ENCODE measurements at regions not wholly inside any gene's neighbourhood (a gene's known extent, or its start where the extent isn't known, plus 50 kb on each side); places are given as distances from the start of the nearest gene placed in this dataset.

DNA sequence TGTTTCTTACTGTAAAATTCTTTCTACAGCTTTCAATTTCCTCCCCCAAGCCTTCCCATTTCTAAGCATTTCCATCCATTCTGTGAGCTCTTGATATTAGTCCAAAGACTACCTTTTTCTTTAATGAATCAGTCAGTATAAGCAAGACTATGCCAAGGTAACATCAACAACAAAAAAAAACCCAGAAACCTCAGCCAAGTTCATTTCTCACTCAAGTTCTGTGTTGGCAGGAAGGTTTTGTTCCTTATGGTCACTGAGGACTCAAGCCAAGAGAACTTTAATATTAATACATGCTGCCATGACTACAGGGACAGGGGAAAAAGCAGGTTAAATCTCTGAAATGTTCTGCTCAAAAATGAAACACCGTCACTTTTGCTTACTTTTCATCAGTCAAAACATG is 621.2 kb upstream of the NRP1 start:
- H3K4me1 ChIP-seq (ENCODE audit: control insufficient read depth, insufficient read depth, low read length): no peaks in the 10 kb centered on the region
- intact Hi-C loops (cut with DNase I): no loop called here
- DNase-seq (no peak), ATAC-seq (no peak)
- H3K4me3 ChIP-seq (ENCODE audit: low read length): no peak overlapping the region
- H3K27ac ChIP-seq (ENCODE audit: low read length): no peak overlapping the region
- WGBS: 80% methylated on average over 1 of the region's 1 CpG
- no peaks in the 10 kb centered on the region for H3K9me3 ChIP-seq (ENCODE audit: control insufficient read depth, low read length)
- H3K27me3 ChIP-seq (ENCODE audit: control insufficient read depth, insufficient read depth): no peaks in the 10 kb centered on the region

DNA sequence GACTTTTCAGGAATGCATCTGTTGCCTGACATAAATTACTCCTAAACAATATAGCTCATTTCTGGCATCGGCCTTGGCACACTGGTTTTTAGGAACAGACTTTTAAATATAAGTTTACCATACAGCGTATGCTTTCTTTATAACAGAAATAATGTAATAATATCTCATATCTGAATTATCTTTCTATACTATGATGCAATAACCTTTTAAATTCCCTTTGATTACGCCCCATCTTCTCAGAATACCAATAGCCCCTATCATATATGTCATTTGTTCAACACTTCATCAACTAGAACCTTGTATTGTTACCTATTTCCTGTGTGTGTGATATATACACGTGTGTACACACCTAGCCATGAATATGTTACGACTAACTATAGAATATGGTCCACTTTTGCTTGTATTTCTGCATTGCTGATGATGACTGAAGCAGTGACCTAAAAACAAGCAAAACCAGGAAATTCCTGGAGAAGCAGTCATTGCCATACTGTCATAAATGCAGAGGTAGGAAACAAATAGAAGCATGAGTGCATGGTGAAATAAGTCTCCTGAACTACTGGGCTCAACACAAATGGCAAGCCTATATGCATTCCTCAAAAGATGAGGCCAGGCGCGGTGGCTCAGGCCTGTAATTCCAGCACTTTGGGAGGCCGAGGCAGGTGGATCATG is 618.4 kb upstream of the NRP1 start:
- Histone ChIP-seq H3K27me3 (ENCODE audit: control insufficient read depth, insufficient read depth) (no peaks in the 10 kb centered on the region), H3K4me1 (ENCODE audit: control insufficient read depth, insufficient read depth, low read length) (no peaks in the 10 kb centered on the region), H3K27ac (ENCODE audit: low read length) (no peak overlapping the region), H3K9me3 (ENCODE audit: control insufficient read depth, low read length) (no peaks in the 10 kb centered on the region), H3K4me3 (ENCODE audit: low read length) (no peak overlapping the region)
- intact Hi-C loops (cut with DNase I): no loop called here
- no peak for ATAC-seq
- DNase-seq: no peak
- 94% methylated on average over 8 of the region's 8 CpGs for WGBS

DNA sequence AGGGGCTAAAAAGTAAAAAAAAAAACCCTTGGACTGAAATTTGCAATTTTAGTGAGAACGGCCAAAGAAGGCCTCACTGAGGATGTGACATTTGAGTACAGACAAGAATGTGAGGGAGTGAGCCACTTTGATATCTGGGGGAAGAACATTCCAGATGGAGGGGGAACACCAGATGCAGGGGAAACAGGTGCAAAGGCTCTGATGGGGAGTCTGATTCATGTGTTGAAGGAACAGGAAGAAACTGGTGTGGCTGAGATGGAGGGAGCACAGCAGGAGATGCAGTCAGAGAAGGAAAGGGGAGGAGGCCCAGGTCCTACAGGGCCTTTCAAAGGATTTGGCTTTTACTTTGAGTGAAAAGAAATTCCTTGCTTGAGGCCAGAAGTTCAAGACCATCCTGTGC is 615.7 kb upstream of the NRP1 start:
- H3K27ac ChIP-seq (ENCODE audit: low read length): no peak overlapping the region
- H3K4me3 ChIP-seq (ENCODE audit: low read length): no peak overlapping the region
- DNase-seq (no peak), ATAC-seq (no peak)
- no peaks in the 10 kb centered on the region for H3K4me1 ChIP-seq (ENCODE audit: control insufficient read depth, insufficient read depth, low read length)
- intact Hi-C loops (cut with DNase I): no loop called here
- WGBS: 73% methylated on average over 1 of the region's 1 CpG
- no peaks in the 10 kb centered on the region for H3K27me3 ChIP-seq (ENCODE audit: control insufficient read depth, insufficient read depth)
- no peaks in the 10 kb centered on the region for H3K9me3 ChIP-seq (ENCODE audit: control insufficient read depth, low read length)

DNA sequence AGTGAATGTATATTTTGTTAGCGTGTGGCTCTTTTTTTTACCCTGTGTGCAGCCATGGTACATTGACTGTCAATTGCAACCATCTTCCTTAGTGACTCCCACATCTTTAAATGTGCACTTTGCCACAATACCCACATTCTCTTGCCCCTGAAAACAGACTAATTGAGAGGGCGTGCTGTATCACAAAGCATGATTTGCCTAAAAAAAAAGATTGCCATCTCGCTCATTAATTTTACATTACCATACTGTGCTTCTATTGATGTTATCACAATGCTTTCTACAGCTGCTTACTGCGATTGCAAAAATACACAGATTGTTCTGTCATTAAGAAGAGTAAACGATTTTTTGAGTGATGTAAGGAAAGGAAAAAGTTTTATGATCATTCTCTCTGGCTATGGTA is 613.1 kb upstream of the NRP1 start:
- 85% methylated on average over 5 of the region's 5 CpGs for WGBS
- H3K4me3 ChIP-seq (ENCODE audit: low read length): no peak overlapping the region
- intact Hi-C loops (cut with DNase I): no loop called here

DNA sequence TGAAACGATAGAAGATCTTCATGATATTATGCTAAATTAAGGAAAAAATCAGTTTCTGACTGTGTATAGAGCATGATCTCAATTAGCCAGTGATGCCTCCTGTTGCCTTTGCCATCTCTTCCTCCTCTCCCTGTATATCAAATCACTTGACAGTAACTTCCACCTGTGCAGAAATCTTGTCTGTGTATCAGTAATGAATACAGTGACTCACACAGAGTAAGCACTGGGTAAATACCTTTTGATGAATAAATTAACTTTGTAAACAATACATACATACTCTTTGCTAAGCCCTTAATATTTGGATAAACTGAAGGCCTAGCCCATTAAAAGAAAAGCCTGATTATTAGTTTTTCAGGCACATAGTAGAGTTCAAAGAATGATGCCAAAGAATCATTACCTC is 610.6 kb upstream of the NRP1 start:
- 75% methylated on average over 1 of the region's 1 CpG for WGBS

More for the DNA sequence above, 613.1 kb upstream of the NRP1 start:
- Histone ChIP-seq H3K4me1 (ENCODE audit: control insufficient read depth, insufficient read depth, low read length) (peaks cover 1% of the 10 kb centered on the region), H3K27ac (ENCODE audit: low read length) (no peak overlapping the region), H3K27me3 (ENCODE audit: control insufficient read depth, insufficient read depth) (no peaks in the 10 kb centered on the region), H3K9me3 (ENCODE audit: control insufficient read depth, low read length) (no peaks in the 10 kb centered on the region)
- DNase-seq (no peak), ATAC-seq (no peak)

DNA sequence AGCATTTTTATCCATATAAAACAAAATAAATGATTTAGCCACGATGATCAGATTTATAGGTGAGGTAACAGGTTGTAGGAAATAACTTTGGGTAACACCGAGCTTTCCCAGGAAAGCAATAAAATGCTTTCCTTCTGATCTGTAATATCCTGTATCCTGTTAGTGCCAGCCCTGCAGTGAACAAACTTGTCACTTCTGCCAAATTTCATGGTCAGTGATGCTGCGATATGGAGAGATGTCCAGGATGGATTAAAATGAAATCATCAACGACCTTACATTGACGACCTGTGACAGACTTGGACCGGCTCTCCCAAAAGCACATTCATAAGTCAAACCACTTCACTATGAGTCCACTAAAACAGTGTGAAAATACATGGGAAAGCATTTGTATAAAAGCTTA is 608.0 kb upstream of the NRP1 start:
- DNase-seq (no peak), ATAC-seq (no peak)
- Histone ChIP-seq H3K4me1 (ENCODE audit: control insufficient read depth, insufficient read depth, low read length) (peaks cover 1% of the 10 kb centered on the region), H3K27ac (ENCODE audit: low read length) (no peak overlapping the region), H3K4me3 (ENCODE audit: low read length) (no peak overlapping the region), H3K9me3 (ENCODE audit: control insufficient read depth, low read length) (no peaks in the 10 kb centered on the region), H3K27me3 (ENCODE audit: control insufficient read depth, insufficient read depth) (no peaks in the 10 kb centered on the region)
- WGBS: 75% methylated on average over 6 of the region's 6 CpGs
- intact Hi-C loops (cut with DNase I): no loop called here

More for the DNA sequence above, 610.6 kb upstream of the NRP1 start:
- Histone ChIP-seq H3K9me3 (ENCODE audit: control insufficient read depth, low read length) (no peaks in the 10 kb centered on the region), H3K4me3 (ENCODE audit: low read length) (no peak overlapping the region), H3K27me3 (ENCODE audit: control insufficient read depth, insufficient read depth) (no peaks in the 10 kb centered on the region), H3K27ac (ENCODE audit: low read length) (no peak overlapping the region), H3K4me1 (ENCODE audit: control insufficient read depth, insufficient read depth, low read length) (peaks cover 1% of the 10 kb centered on the region)
- intact Hi-C loops (cut with DNase I): no loop called here
- ATAC-seq (no peak), DNase-seq (no peak)

DNA sequence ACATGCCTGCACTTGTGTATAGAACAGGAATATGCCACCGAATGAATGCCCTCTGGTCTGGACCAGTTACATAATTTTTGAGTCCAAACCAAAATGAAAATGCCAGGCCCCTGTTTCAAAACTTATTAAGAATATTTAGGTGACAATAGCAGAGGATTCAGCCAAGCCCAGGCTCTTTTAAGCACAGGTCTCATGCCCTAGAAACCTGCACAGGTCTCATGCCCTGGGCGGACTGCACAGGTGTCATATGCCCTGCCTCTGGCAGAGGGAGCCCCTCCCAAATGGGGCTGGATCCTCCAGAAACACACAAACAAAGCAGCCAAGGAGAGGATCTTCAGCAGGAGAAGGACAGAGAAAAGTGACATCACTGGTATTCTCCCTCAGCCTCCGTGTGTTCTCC is 605.4 kb upstream of the NRP1 start:
- ATAC-seq (no peak), DNase-seq (no peak)
- peaks cover 1% of the 10 kb centered on the region for H3K4me1 ChIP-seq (ENCODE audit: control insufficient read depth, insufficient read depth, low read length)
- intact Hi-C loops (cut with DNase I): no loop called here
- no peaks in the 10 kb centered on the region for H3K27me3 ChIP-seq (ENCODE audit: control insufficient read depth, insufficient read depth)
- WGBS: 92% methylated on average over 3 of the region's 3 CpGs
- no peak overlapping the region for H3K4me3 ChIP-seq (ENCODE audit: low read length)
- no peaks in the 10 kb centered on the region for H3K9me3 ChIP-seq (ENCODE audit: control insufficient read depth, low read length)
- no peak overlapping the region for H3K27ac ChIP-seq (ENCODE audit: low read length)

DNA sequence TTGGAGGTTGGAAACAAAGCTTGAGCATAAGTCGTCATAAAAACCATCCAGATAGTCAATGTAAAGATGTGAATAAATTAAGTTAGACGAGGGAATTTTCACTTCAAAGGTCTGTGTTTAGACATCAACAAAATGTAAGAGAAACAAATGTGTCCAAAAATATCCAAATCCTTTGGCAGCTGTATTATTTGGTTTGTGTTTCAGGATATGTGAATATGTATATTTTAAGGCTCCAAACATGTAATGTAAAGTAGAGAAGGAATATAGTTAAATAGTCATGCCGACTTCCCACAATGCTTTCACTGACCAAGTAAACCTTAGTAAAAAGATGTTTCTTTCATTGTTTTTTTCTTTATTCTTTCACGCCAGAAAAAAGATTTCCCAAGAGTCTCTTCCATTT is 604.9 kb upstream of the NRP1 start:
- no peak for ATAC-seq
- intact Hi-C loops (cut with DNase I): no loop called here
- Histone ChIP-seq H3K9me3 (ENCODE audit: control insufficient read depth, low read length) (no peaks in the 10 kb centered on the region), H3K27me3 (ENCODE audit: control insufficient read depth, insufficient read depth) (no peaks in the 10 kb centered on the region), H3K4me3 (ENCODE audit: low read length) (no peak overlapping the region), H3K27ac (ENCODE audit: low read length) (no peak overlapping the region), H3K4me1 (ENCODE audit: control insufficient read depth, insufficient read depth, low read length) (peaks cover under 1% of the 10 kb centered on the region)
- no peak for DNase-seq
- 95% methylated on average over 4 of the region's 4 CpGs for WGBS

DNA sequence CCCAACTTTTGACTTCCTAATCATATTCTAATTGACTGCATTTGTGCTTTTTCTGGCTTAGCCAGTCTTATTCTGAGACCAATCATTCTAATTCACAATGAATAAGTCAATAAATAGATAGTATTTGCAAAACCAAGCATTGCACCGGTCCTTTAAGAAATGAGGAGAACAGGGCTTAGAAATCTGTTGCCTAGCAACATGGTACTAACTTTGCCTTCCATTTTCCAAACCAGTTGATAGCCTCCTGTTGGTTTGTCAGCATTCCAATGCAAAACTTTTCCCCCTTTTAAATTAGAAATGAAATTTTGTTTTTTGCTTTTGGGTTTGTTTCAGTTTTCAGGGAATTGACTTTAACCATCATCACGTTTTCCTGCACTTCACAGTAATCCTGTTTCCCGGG is 603.5 kb upstream of the NRP1 start:
- ATAC-seq (no peak), DNase-seq (no peak)
- no peak overlapping the region for H3K4me3 ChIP-seq (ENCODE audit: low read length)
- no peaks in the 10 kb centered on the region for H3K27me3 ChIP-seq (ENCODE audit: control insufficient read depth, insufficient read depth)
- no peaks in the 10 kb centered on the region for H3K4me1 ChIP-seq (ENCODE audit: control insufficient read depth, insufficient read depth, low read length)
- WGBS: 71% methylated on average over 3 of the region's 3 CpGs
- H3K27ac ChIP-seq (ENCODE audit: low read length): no peak overlapping the region
- no peaks in the 10 kb centered on the region for H3K9me3 ChIP-seq (ENCODE audit: control insufficient read depth, low read length)
- intact Hi-C loops (cut with DNase I): no loop called here

DNA sequence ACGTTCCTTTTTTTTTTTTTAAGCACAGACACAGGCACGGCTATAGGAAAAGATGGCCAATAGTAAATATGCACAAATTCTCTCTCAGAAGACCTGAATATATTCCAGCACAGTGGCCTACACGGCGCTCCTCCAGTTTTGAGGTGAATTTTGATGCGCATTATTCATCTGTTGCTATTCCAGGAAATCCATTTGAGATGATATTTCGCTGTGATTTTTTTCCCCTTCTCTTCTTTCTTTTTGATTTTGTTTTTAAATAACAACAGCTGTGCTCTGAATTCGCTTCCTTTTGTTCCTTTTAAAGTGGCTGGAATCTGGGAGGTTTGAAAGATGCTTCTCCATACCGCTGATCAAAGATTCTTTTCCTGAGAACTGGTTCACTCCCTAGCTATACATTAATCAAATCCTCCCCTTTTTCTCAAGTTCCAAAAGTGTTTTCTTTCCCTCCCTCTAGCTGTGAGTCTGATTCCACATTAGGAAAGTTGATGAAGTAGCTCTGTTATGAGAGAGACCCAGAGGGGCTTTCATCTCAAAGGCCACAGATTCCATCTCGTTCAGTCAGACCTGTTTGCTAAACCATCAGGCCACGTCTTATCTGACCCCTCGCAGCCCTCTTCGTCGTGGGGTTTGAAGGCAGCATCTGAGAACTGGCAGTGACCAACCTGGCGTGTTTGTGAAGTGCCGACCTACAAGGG is 602.7 kb upstream of the NRP1 start:
- ATAC-seq (no peak), DNase-seq (no peak)
- H3K9me3 ChIP-seq (ENCODE audit: control insufficient read depth, low read length): no peaks in the 10 kb centered on the region
- intact Hi-C loops (cut with DNase I): no loop called here
- 78% methylated on average over 15 of the region's 15 CpGs for WGBS
- no peaks in the 10 kb centered on the region for H3K27me3 ChIP-seq (ENCODE audit: control insufficient read depth, insufficient read depth)
- H3K27ac ChIP-seq (ENCODE audit: low read length): no peak overlapping the region
- H3K4me1 ChIP-seq (ENCODE audit: control insufficient read depth, insufficient read depth, low read length): no peaks in the 10 kb centered on the region
- H3K4me3 ChIP-seq (ENCODE audit: low read length): no peak overlapping the region

DNA sequence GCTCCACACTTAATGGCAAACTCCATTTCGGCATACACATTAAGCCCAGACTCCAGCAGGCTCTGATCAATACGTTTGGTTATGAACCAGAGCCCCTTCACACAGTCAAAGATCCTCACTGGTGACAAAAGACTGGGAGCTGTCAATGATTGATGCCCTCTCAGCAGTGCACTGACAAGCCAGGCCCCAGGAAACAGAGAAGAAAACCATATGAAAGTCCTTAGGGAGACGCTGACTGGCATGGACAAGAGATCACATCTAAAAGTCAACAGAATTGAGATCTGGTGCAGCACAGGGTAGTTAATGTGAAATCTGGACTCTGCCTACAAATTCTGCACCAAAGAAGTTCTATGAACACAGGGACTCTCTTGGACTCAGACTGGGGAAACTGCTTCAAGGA is 600.9 kb upstream of the NRP1 start:
- no peaks in the 10 kb centered on the region for H3K9me3 ChIP-seq (ENCODE audit: control insufficient read depth, low read length)
- H3K27me3 ChIP-seq (ENCODE audit: control insufficient read depth, insufficient read depth): no peaks in the 10 kb centered on the region
- WGBS: 94% methylated on average over 3 of the region's 3 CpGs
- DNase-seq (no peak), ATAC-seq (no peak)
- no peak overlapping the region for H3K27ac ChIP-seq (ENCODE audit: low read length)
- H3K4me1 ChIP-seq (ENCODE audit: control insufficient read depth, insufficient read depth, low read length): no peaks in the 10 kb centered on the region
- intact Hi-C loops (cut with DNase I): no loop called here
- no peak overlapping the region for H3K4me3 ChIP-seq (ENCODE audit: low read length)

DNA sequence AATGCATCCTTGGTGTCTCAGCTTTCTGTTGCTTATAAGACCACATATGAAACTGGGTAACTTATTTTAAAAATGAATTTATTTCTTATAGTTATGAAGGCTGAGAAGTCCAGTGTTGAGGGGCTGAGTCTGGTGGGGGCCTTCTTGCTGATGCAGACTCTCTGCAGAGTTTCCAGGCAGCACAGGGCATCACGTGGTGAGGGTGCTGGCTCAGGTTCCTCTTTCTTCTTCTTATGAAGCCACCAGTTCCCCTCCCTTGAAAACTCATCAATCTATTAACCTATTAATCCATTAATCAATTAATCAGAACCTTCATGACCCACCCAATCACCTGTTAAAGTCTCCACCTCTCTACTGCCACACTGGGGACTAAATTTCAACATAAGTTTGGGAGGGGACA is 595.6 kb upstream of the NRP1 start:
- intact Hi-C loops (cut with DNase I): no loop called here
- DNase-seq: no peak
- 80% methylated on average over 1 of the region's 1 CpG for WGBS
- Histone ChIP-seq H3K4me1 (ENCODE audit: control insufficient read depth, insufficient read depth, low read length) (no peaks in the 10 kb centered on the region), H3K4me3 (ENCODE audit: low read length) (no peak overlapping the region), H3K27me3 (ENCODE audit: control insufficient read depth, insufficient read depth) (no peaks in the 10 kb centered on the region), H3K9me3 (ENCODE audit: control insufficient read depth, low read length) (no peaks in the 10 kb centered on the region), H3K27ac (ENCODE audit: low read length) (no peak overlapping the region)
- no peak for ATAC-seq

Data from right cardiac atrium (tissue), 5 donors.